Calu3 (cell line): ENCODE measurements at regions not wholly inside any gene's neighbourhood (a gene's known extent, or its start where the extent isn't known, plus 50 kb on each side); places are given as distances from the start of the nearest gene placed in this dataset.

Experiments used
- BruUV-seq: library from RNA; stranded (reverse); fragments of 400-500 nt; replicated peaks from 2 replicates; lab custom pipeline; 2021; lab: Mats Ljungman, UMichigan
- CTCF ChIA-PET: fragments of 300-600 bp; sonication (Branson Sonifier 250); formaldehyde crosslinking; loops from one replicate; lab custom pipeline; 2022; ENCODE audit warnings: antibody characterized with exemption; lab: Charles Lee
- DNase-seq: peaks from one replicate; pipeline ENCODE4 v3.0.0; 2022
- H3K27ac Mint-ChIP-seq: one replicate; pipeline ENCODE4 v1.8.0; 2022; ENCODE audit warnings: mixed read lengths; ENCODE audit not compliant: unreplicated experiment
- H3K27me3 Mint-ChIP-seq: one replicate; pipeline ENCODE4 v1.8.0; 2022; ENCODE audit warnings: mixed read lengths; ENCODE audit not compliant: unreplicated experiment
- H3K36me3 Mint-ChIP-seq: one replicate; pipeline ENCODE4 v1.8.0; 2022; ENCODE audit warnings: mild to moderate bottlenecking, moderate library complexity, mixed read lengths; ENCODE audit not compliant: insufficient read depth, unreplicated experiment
- H3K4me1 Mint-ChIP-seq: one replicate; pipeline ENCODE4 v1.8.0; 2022; ENCODE audit warnings: mild to moderate bottlenecking, low read depth, mixed read lengths; ENCODE audit not compliant: unreplicated experiment
- H3K4me3 Mint-ChIP-seq: one replicate; pipeline ENCODE4 v1.8.0; 2022; ENCODE audit warnings: mild to moderate bottlenecking, low read depth, moderate library complexity, mixed read lengths; ENCODE audit not compliant: unreplicated experiment
- H3K9me3 Mint-ChIP-seq: one replicate; pipeline ENCODE4 v1.8.0; 2022; ENCODE audit warnings: low read depth, mixed read lengths; ENCODE audit not compliant: unreplicated experiment
- CTCF ChIP-seq: fragments of 200-600 bp; IDR thresholded peaks from one replicate; pipeline ENCODE4 v1.8.0; 2022; ENCODE audit warnings: antibody characterized with exemption; ENCODE audit not compliant: unreplicated experiment
- intact Hi-C: fragments of 100-400 bp; cut with micrococcal nuclease; formaldehyde crosslinking; loops from one replicate; pipeline ENCODE4 v1.10.0; 2022; ENCODE audit not compliant: unreplicated experiment

- no peaks in the 10 kb centered on the region for H3K27me3 Mint-ChIP-seq
These were observed 49.6 kb upstream of the CD93 start for GRCh38 chr20:23135449-23136420.

More at GRCh38 chr20:23135449-23136420, 49.6 kb upstream of the CD93 start:
- H3K9me3 Mint-ChIP-seq = no peaks in the 10 kb centered on the region
- CTCF ChIA-PET = no interaction called here
- DNase-seq = no peak
- no TSS peak for BruUV-seq
- intact Hi-C loops = no loop called here
- no peaks in the 10 kb centered on the region for H3K36me3 Mint-ChIP-seq
- H3K4me1 Mint-ChIP-seq = no peaks in the 10 kb centered on the region
- TF ChIP-seq CTCF = no peak
- no peak overlapping the region for H3K27ac Mint-ChIP-seq
- H3K4me3 Mint-ChIP-seq = no peak overlapping the region
